AG04449 (cell line): ENCODE measurements at regions not wholly inside any gene's neighbourhood (a gene's known extent, or its start where the extent isn't known, plus 50 kb on each side); places are given as distances from the start of the nearest gene placed in this dataset.

Source experiments
- CTCF ChIA-PET: fragments of 350-600 bp; formaldehyde crosslinking; extraction: SDS; loops from one replicate; lab custom pipeline; 2021; ENCODE audit warnings: antibody characterized with exemption; lab: Yijun Ruan, JAX
- POLR2A ChIA-PET: fragments of 400-600, 350-600 bp; formaldehyde crosslinking; extraction: SDS; loops from one replicate; lab custom pipeline; 2020; ENCODE audit warnings: antibody characterized with exemption, inconsistent platforms; lab: Yijun Ruan, JAX
- DNase-seq: peaks from one replicate; pipeline ENCODE4 v3.0.0-alpha.2; 2010; ENCODE audit warnings: low read depth, low spot score
- H3K4me3 ChIP-seq: 2 replicates; pipeline ENCODE4 v1.5.1; 2011; ENCODE audit warnings: low read depth, mild to moderate bottlenecking, control low read depth, low read length
- CTCF ChIP-seq: IDR thresholded peaks from one replicate; pipeline ENCODE4 v1.5.1; 2011; ENCODE audit warnings: mild to moderate bottlenecking, moderate library complexity, low read length, control low read depth, inconsistent platforms; ENCODE audit not compliant: insufficient read depth; ENCODE audit errors: missing control alignments

GRCh38 chr9:30851600-30851999, 1532.8 kb upstream of the ACO1 start:
- no peak overlapping the region for H3K4me3 ChIP-seq
- CTCF ChIA-PET: no interaction called here
- POLR2A ChIA-PET: no interaction called here
- no peak for TF ChIP-seq CTCF
- no peak for DNase-seq

- ChIA-PET POLR2A (no interaction called here), CTCF (no interaction called here)
- no peak overlapping the region for H3K4me3 ChIP-seq
Measured at GRCh38 chr9:30900706-30901105, 1483.7 kb upstream of the ACO1 start.

GRCh38 chr9:30913331-30913730, 1471.1 kb upstream of the ACO1 start:
- no peak overlapping the region for H3K4me3 ChIP-seq
- ChIA-PET POLR2A (no interaction called here), CTCF (no interaction called here)
- TF ChIP-seq CTCF: no peak
- no peak for DNase-seq

More at GRCh38 chr9:30900706-30901105, 1483.7 kb upstream of the ACO1 start:
- TF ChIP-seq CTCF: no peak
- no peak for DNase-seq

GRCh38 chr9:30915451-30915850, 1469.0 kb upstream of the ACO1 start:
- DNase-seq: no peak
- TF ChIP-seq CTCF: no peak
- ChIA-PET CTCF (no interaction called here), POLR2A (no interaction called here)
- H3K4me3 ChIP-seq: no peak overlapping the region

GRCh38 chr9:30925126-30925525, 1459.3 kb upstream of the ACO1 start:
- ChIA-PET CTCF (no interaction called here), POLR2A (no interaction called here)
- no peak for DNase-seq
- H3K4me3 ChIP-seq: no peak overlapping the region
- TF ChIP-seq CTCF: no peak

- DNase-seq: no peak
- ChIA-PET CTCF (no interaction called here), POLR2A (no interaction called here)
- TF ChIP-seq CTCF: no peak
- H3K4me3 ChIP-seq: no peak overlapping the region
Measured at GRCh38 chr9:30925635-30926034, 1458.8 kb upstream of the ACO1 start.
